Stimulated activated CD8-positive, alpha-beta memory T cell treated with anti-CD3 and anti-CD28 coated beads, Interleukin-4, amount 100 ng/mL, for 48 hours (primary cell): ENCODE measurements at regions not wholly inside any gene's neighbourhood (a gene's known extent, or its start where the extent isn't known, plus 50 kb on each side); places are given as distances from the start of the nearest gene placed in this dataset.
"Not testable (repeated sequence)": the region's sequence is repeated elsewhere in the genome, so short reads cannot be mapped to it uniquely, and the experiment has no call there.

Experiments used
- DNase-seq: peaks from one replicate; pipeline ENCODE4 v3.0.0-alpha.2; 2020

GRCh38 chr5:101915554-101915953, 380.5 kb downstream of the SLCO4C1 start:
- DNase-seq = no peak

- DNase-seq = no peak
Observed at GRCh38 chr5:101904736-101905135, 391.3 kb downstream of the SLCO4C1 start.

- no peak for DNase-seq
Observed at GRCh38 chr5:101897914-101898313, 398.2 kb downstream of the SLCO4C1 start.

- no peak for DNase-seq
Observed at GRCh38 chr5:101894985-101895384, 401.1 kb downstream of the SLCO4C1 start.

- no peak for DNase-seq
Observed at GRCh38 chr5:101878190-101878589, 417.9 kb downstream of the SLCO4C1 start.

GRCh38 chr5:101877451-101877850, 418.6 kb downstream of the SLCO4C1 start:
- no peak for DNase-seq

- DNase-seq = no peak
Observed at GRCh38 chr5:101866473-101866872, 429.6 kb downstream of the SLCO4C1 start.

- DNase-seq = no peak
Observed at GRCh38 chr5:101860563-101860962, 435.5 kb downstream of the SLCO4C1 start.

GRCh38 chr5:101860145-101860544, 435.9 kb downstream of the SLCO4C1 start:
- no peak for DNase-seq

- no peak for DNase-seq
Observed at GRCh38 chr5:101846496-101846895, 449.6 kb downstream of the SLCO4C1 start.

GRCh38 chr5:101843055-101843454, 453.0 kb downstream of the SLCO4C1 start:
- no peak for DNase-seq

GRCh38 chr5:101838435-101838834, 457.6 kb downstream of the SLCO4C1 start:
- DNase-seq = no peak

GRCh38 chr5:101829255-101829654, 466.8 kb downstream of the SLCO4C1 start:
- no peak for DNase-seq

- no peak for DNase-seq
Observed at GRCh38 chr5:101811466-101811865, 484.6 kb downstream of the SLCO4C1 start.

GRCh38 chr5:101806410-101806809, 489.7 kb downstream of the SLCO4C1 start:
- no peak for DNase-seq

- no peak for DNase-seq
Observed at GRCh38 chr5:101796427-101796826, 499.7 kb downstream of the SLCO4C1 start.

- DNase-seq = no peak
Observed at GRCh38 chr5:101788797-101789196, 507.3 kb downstream of the SLCO4C1 start.

GRCh38 chr5:101785090-101785489, 511.0 kb downstream of the SLCO4C1 start:
- DNase-seq = no peak

GRCh38 chr5:101783241-101784013, 512.7 kb downstream of the SLCO4C1 start:
- DNase-seq = no peak

- DNase-seq = no peak
Observed at GRCh38 chr5:101782352-101783103, 513.6 kb downstream of the SLCO4C1 start.

GRCh38 chr5:101751105-101751504, 545.0 kb downstream of the SLCO4C1 start:
- no peak for DNase-seq

GRCh38 chr5:101743000-101743399, 553.1 kb downstream of the SLCO4C1 start:
- not testable (repeated sequence) for DNase-seq

GRCh38 chr5:101728933-101729332, 567.2 kb downstream of the SLCO4C1 start:
- no peak for DNase-seq

- no peak for DNase-seq
Observed at GRCh38 chr5:101721543-101721942, 574.5 kb downstream of the SLCO4C1 start.
